ENCODE measurements at regions not wholly inside any gene's neighbourhood (a gene's known extent, or its start where the extent isn't known, plus 50 kb on each side); places are given as distances from the start of the nearest gene placed in this dataset.

GRCh38 chr15:99907698-99908097 is 174.5 kb upstream of the LYSMD4 start:
- FAIRE-seq (no peak), DNase-seq (ENCODE audit: insufficient read length, low spot score) (no peak)
- TF ChIP-seq CTCF (IDR thresholded peaks at IDR 0.05; ENCODE audit: insufficient read depth, missing control alignments), result no peak

GRCh38 chr15:99906793-99907192 is 173.6 kb upstream of the LYSMD4 start:
- no peak for DNase-seq (ENCODE audit: insufficient read length, low spot score)
- no peak for TF ChIP-seq CTCF (IDR thresholded peaks at IDR 0.05; ENCODE audit: insufficient read depth, missing control alignments)
- no peak for FAIRE-seq

GRCh38 chr15:99906311-99906710 is 173.1 kb upstream of the LYSMD4 start:
- no peak for TF ChIP-seq CTCF (IDR thresholded peaks at IDR 0.05; ENCODE audit: insufficient read depth, missing control alignments)
- FAIRE-seq (no peak), DNase-seq (ENCODE audit: insufficient read length, low spot score) (no peak)

- DNase-seq (ENCODE audit: insufficient read length, low spot score) (no peak), FAIRE-seq (no peak)
- no peak for TF ChIP-seq CTCF (IDR thresholded peaks at IDR 0.05; ENCODE audit: insufficient read depth, missing control alignments)
These were observed 169.2 kb upstream of the LYSMD4 start for GRCh38 chr15:99902248-99902928.

- no peak for TF ChIP-seq CTCF (IDR thresholded peaks at IDR 0.05; ENCODE audit: insufficient read depth, missing control alignments)
- DNase-seq (ENCODE audit: insufficient read length, low spot score) (no peak), FAIRE-seq (no peak)
These were observed 162.7 kb upstream of the LYSMD4 start for GRCh38 chr15:99895956-99896311.

GRCh38 chr15:99895189-99895955 is 162.1 kb upstream of the LYSMD4 start:
- TF ChIP-seq CTCF (IDR thresholded peaks at IDR 0.05; ENCODE audit: insufficient read depth, missing control alignments), result no peak
- DNase-seq (ENCODE audit: insufficient read length, low spot score) (no peak), FAIRE-seq (no peak)

GRCh38 chr15:99878835-99879234 is 145.6 kb upstream of the LYSMD4 start:
- DNase-seq (ENCODE audit: insufficient read length, low spot score) (no peak), FAIRE-seq (no peak)
- TF ChIP-seq CTCF (IDR thresholded peaks at IDR 0.05; ENCODE audit: insufficient read depth, missing control alignments), result no peak
